MM.1S (cell line): ENCODE measurements at regions not wholly inside any gene's neighbourhood (a gene's known extent, or its start where the extent isn't known, plus 50 kb on each side); places are given as distances from the start of the nearest gene placed in this dataset.

Source experiments
- CTCF ChIP-seq: fragments of 300-600 bp; sonication (generic); IDR thresholded peaks from 2 replicates; pipeline ENCODE4 v1.5.1; 2016; ENCODE audit warnings: antibody characterized with exemption, low read length, mixed read lengths
- EZH2phosphoT487 ChIP-seq: fragments of 300-600 bp; sonication (generic); IDR thresholded peaks from 2 replicates; pipeline ENCODE4 v1.6.1; 2018; ENCODE audit warnings: antibody characterized with exemption, low read length

- TF ChIP-seq CTCF (no peak), EZH2phosphoT487 (no peak)
Observed at GRCh38 chr18:78861706-78862105, 117.9 kb upstream of the SALL3 start.
